Neural progenitor cell (in vitro differentiated cells): ENCODE measurements at regions not wholly inside any gene's neighbourhood (a gene's known extent, or its start where the extent isn't known, plus 50 kb on each side); places are given as distances from the start of the nearest gene placed in this dataset.

Source experiments
- DNase-seq: peaks from one replicate; pipeline ENCODE4 v3.0.0-alpha.2; 2016; ENCODE audit warnings: low spot score
- H2AFZ ChIP-seq: fragments of 200-600 bp; sonication (generic); replicated peaks from 2 replicates; pipeline ENCODE4 v1.6.1; 2016; ENCODE audit warnings: antibody characterized with exemption
- H3F3A ChIP-seq: fragments of 200-600 bp; sonication (generic); 2 replicates; pipeline ENCODE4 v1.6.1; 2016; ENCODE audit warnings: antibody characterized with exemption, low read depth
- H3K27ac ChIP-seq: fragments of 200-600 bp; sonication (generic); 2 replicates; pipeline ENCODE4 v1.5.1; 2016; ENCODE audit warnings: mild to moderate bottlenecking
- H3K27me3 ChIP-seq: fragments of 200-600 bp; sonication (generic); 2 replicates; pipeline ENCODE4 v1.6.1; 2016; ENCODE audit warnings: mild to moderate bottlenecking, moderate library complexity
- H3K36me3 ChIP-seq: fragments of 200-600 bp; sonication (generic); 2 replicates; pipeline ENCODE4 v1.5.1; 2016
- H3K4me1 ChIP-seq: fragments of 200-600 bp; sonication (generic); 2 replicates; pipeline ENCODE4 v1.6.1; 2016; ENCODE audit warnings: mixed run types
- H3K4me2 ChIP-seq: fragments of 200-600 bp; sonication (generic); 2 replicates; pipeline ENCODE4 v1.6.1; 2016
- H3K4me3 ChIP-seq: fragments of 200-600 bp; sonication (generic); 2 replicates; pipeline ENCODE4 v1.5.1; 2016
- H3K79me2 ChIP-seq: fragments of 200-600 bp; sonication (generic); 2 replicates; pipeline ENCODE4 v1.6.1; 2016; ENCODE audit warnings: low read depth
- H3K9ac ChIP-seq: fragments of 200-600 bp; sonication (generic); 2 replicates; pipeline ENCODE4 v1.6.1; 2016
- H3K9me3 ChIP-seq: fragments of 200-600 bp; sonication (generic); 2 replicates; pipeline ENCODE4 v1.5.1; 2016; ENCODE audit warnings: low read depth
- H4K20me1 ChIP-seq: fragments of 200-600 bp; sonication (generic); 2 replicates; pipeline ENCODE4 v1.6.1; 2016; ENCODE audit warnings: low read depth
- H3K27ac Mint-ChIP-seq: 3 replicates; pipeline ENCODE4 v1.8.0; 2021; ENCODE audit warnings: mixed read lengths
- H3K27me3 Mint-ChIP-seq: 2 replicates; pipeline ENCODE4 v1.8.0; 2022; ENCODE audit warnings: low read depth, mild to moderate bottlenecking, inconsistent platforms, moderate library complexity, mixed read lengths; ENCODE audit not compliant: insufficient read depth
- H3K36me3 Mint-ChIP-seq: 3 replicates; pipeline ENCODE4 v1.8.0; 2021; ENCODE audit warnings: mixed read lengths
- H3K4me1 Mint-ChIP-seq: 3 replicates; pipeline ENCODE4 v1.8.0; 2021; ENCODE audit warnings: mixed read lengths
- H3K4me3 Mint-ChIP-seq: 3 replicates; pipeline ENCODE4 v1.8.0; 2021; ENCODE audit warnings: mild to moderate bottlenecking, moderate library complexity, mixed read lengths
- H3K9me3 Mint-ChIP-seq: 3 replicates; pipeline ENCODE4 v1.8.0; 2020; ENCODE audit warnings: mixed read lengths
- CTCF ChIP-seq: fragments of 200-600 bp; sonication (generic); IDR thresholded peaks from 2 replicates; pipeline ENCODE4 v1.5.1; 2017; ENCODE audit warnings: antibody characterized with exemption, mild to moderate bottlenecking
- EZH2 ChIP-seq: fragments of 200-600 bp; sonication (generic); IDR thresholded peaks from 2 replicates; pipeline ENCODE4 v1.6.1; 2017; ENCODE audit warnings: antibody characterized with exemption, mild to moderate bottlenecking, moderate library complexity
- EZH2phosphoT487 ChIP-seq: fragments of 200-600 bp; sonication (generic); IDR thresholded peaks from 2 replicates; pipeline ENCODE4 v1.6.1; 2017; ENCODE audit warnings: antibody characterized with exemption

- Mint-ChIP-seq H3K9me3 (peaks cover 3% of the 10 kb centered on the region), H3K36me3 (no peaks in the 10 kb centered on the region), H3K4me3 (no peak overlapping the region), H3K27ac (no peak overlapping the region), H3K4me1 (no peaks in the 10 kb centered on the region), H3K27me3 (peaks cover 2% of the 10 kb centered on the region)
- no peaks in the 10 kb centered on the region for H3K36me3 ChIP-seq
- DNase-seq: no peak
- no peaks in the 10 kb centered on the region for H3K4me1 ChIP-seq
- no peak for TF ChIP-seq CTCF
- TF ChIP-seq EZH2: no peak
- TF ChIP-seq EZH2phosphoT487: no peak
- no peaks in the 10 kb centered on the region for H4K20me1 ChIP-seq
- no peak overlapping the region for H2AFZ ChIP-seq
- H3K4me2 ChIP-seq: no peak overlapping the region
- no peak overlapping the region for H3K4me3 ChIP-seq
- H3F3A ChIP-seq: no peaks in the 10 kb centered on the region
- H3K9ac ChIP-seq: no peak overlapping the region
- H3K9me3 ChIP-seq: no peaks in the 10 kb centered on the region
- no peaks in the 10 kb centered on the region for H3K27me3 ChIP-seq
- H3K79me2 ChIP-seq: no peaks in the 10 kb centered on the region
- no peak overlapping the region for H3K27ac ChIP-seq
Observed at GRCh38 chr4:59536428-59536827, 1663.7 kb upstream of the ADGRL3 start.

GRCh38 chr4:59537246-59537886 lies 1662.8 kb upstream of the ADGRL3 start:
- Histone ChIP-seq H3K4me2 (no peak overlapping the region), H3K4me3 (no peak overlapping the region), H3K9ac (no peak overlapping the region), H3K4me1 (no peaks in the 10 kb centered on the region), H3K27me3 (no peaks in the 10 kb centered on the region), H3K27ac (no peak overlapping the region), H3K9me3 (no peaks in the 10 kb centered on the region), H3K79me2 (no peaks in the 10 kb centered on the region), H3K36me3 (no peaks in the 10 kb centered on the region), H2AFZ (peak overlapping the region; percentile 68), H3F3A (no peaks in the 10 kb centered on the region), H4K20me1 (no peaks in the 10 kb centered on the region)
- H3K27ac Mint-ChIP-seq: no peak overlapping the region
- no peak for DNase-seq
- H3K9me3 Mint-ChIP-seq: peaks cover 1% of the 10 kb centered on the region
- no peak overlapping the region for H3K4me3 Mint-ChIP-seq
- TF ChIP-seq EZH2phosphoT487 (no peak), CTCF (no peak), EZH2 (no peak)
- no peaks in the 10 kb centered on the region for H3K36me3 Mint-ChIP-seq
- H3K27me3 Mint-ChIP-seq: peaks cover 2% of the 10 kb centered on the region
- H3K4me1 Mint-ChIP-seq: no peaks in the 10 kb centered on the region

- Mint-ChIP-seq H3K36me3 (no peaks in the 10 kb centered on the region), H3K9me3 (no peaks in the 10 kb centered on the region), H3K27ac (no peak overlapping the region), H3K27me3 (peaks cover 2% of the 10 kb centered on the region), H3K4me3 (no peak overlapping the region), H3K4me1 (no peaks in the 10 kb centered on the region)
- Histone ChIP-seq H3K27ac (no peak overlapping the region), H3K4me3 (no peak overlapping the region), H3K4me1 (no peaks in the 10 kb centered on the region), H3K9ac (no peak overlapping the region), H3K79me2 (no peaks in the 10 kb centered on the region), H3F3A (no peaks in the 10 kb centered on the region), H3K27me3 (no peaks in the 10 kb centered on the region), H4K20me1 (no peaks in the 10 kb centered on the region), H3K4me2 (no peak overlapping the region), H3K9me3 (no peaks in the 10 kb centered on the region), H3K36me3 (no peaks in the 10 kb centered on the region), H2AFZ (no peak overlapping the region)
- TF ChIP-seq CTCF (no peak), EZH2phosphoT487 (no peak), EZH2 (no peak)
- DNase-seq: no peak
Observed at GRCh38 chr4:59539401-59539800, 1660.7 kb upstream of the ADGRL3 start.
